ENCODE measurements at regions not wholly inside any gene's neighbourhood (a gene's known extent, or its start where the extent isn't known, plus 50 kb on each side); places are given as distances from the start of the nearest gene placed in this dataset.

DNA sequence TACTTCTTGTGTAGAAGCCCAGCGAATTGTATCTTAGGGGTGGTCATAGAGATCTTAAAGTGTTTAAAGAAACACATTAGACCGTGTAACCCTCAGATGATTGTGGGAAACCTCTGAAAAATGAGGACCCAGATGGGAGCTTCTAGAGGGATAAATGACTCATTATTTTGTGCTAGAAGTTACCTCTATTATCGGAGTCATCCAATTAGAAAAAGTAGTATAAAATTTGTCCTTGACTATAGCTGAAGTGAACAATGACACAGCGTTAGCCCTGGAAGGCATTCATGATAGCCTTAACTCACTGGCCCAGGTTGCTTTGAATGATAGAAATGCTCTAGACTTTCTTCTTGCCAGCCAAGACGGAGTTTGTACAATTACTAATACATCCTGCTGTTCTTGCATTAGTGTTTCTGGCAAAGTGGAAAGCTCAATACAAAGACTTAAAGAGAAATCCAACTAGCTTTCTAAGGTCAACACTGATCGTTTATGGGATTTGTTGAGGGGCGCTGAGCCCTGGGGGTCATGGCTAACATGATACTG is 178.9 kb upstream of the VEGFC start:
- TF ChIP-seq CTCF (conservative IDR thresholded peaks at IDR 0.05; ENCODE audit: low read length) (no peak), EZH2phosphoT487 (IDR thresholded peaks at IDR 0.05; ENCODE audit: borderline replicate concordance) (no peak)

All from Loucy (cell line).